HL-60 (cell line): ENCODE measurements at regions not wholly inside any gene's neighbourhood (a gene's known extent, or its start where the extent isn't known, plus 50 kb on each side); places are given as distances from the start of the nearest gene placed in this dataset.

ENCODE experiments used
- DNase-seq, 2 experiments: peaks; one replicate each; pipeline ENCODE4 v3.0.0-alpha.2; 2010 to 2020; ENCODE audit warnings: low read depth in 1 of 2, low spot score in 1 of 2
- H3K27ac ChIP-seq: fragments of 250-450 bp; sonication (Bioruptor Pico); replicated peaks from 2 replicates; pipeline ENCODE4 v1.5.1; 2020; ENCODE audit warnings: mild to moderate bottlenecking, moderate library complexity
- H3K27me3 ChIP-seq: fragments of 250-450 bp; sonication (Bioruptor Pico); 2 replicates; pipeline ENCODE4 v1.5.1; 2021; ENCODE audit warnings: mild to moderate bottlenecking, moderate library complexity; ENCODE audit not compliant: insufficient read depth, poor library complexity, severe bottlenecking
- H3K4me3 ChIP-seq: replicated peaks from 2 replicates; pipeline ENCODE4 v1.5.1; 2011; ENCODE audit warnings: mild to moderate bottlenecking, control low read depth, low read length; ENCODE audit not compliant: insufficient read depth
- GABPA ChIP-seq: IDR thresholded peaks from 2 replicates; pipeline ENCODE4 v1.6.1; 2012; ENCODE audit warnings: low read depth
- POLR2AphosphoS5 ChIP-seq: IDR thresholded peaks from 2 replicates; pipeline ENCODE4 v1.6.1; 2012; ENCODE audit warnings: low read depth
- SPI1 ChIP-seq: IDR thresholded peaks from 2 replicates; pipeline ENCODE4 v1.6.1; 2012; ENCODE audit warnings: low read depth, mild to moderate bottlenecking, borderline replicate concordance
- TF ChIP-seq, protein P1 (sequence below): IDR thresholded peaks from one replicate; pipeline ENCODE4 v1.5.1; 2011; ENCODE audit warnings: low read length, control low read depth, inconsistent platforms; ENCODE audit not compliant: insufficient read depth
- TF ChIP-seq, protein P2 (sequence below): IDR thresholded peaks from 2 replicates; pipeline ENCODE4 v1.6.1; 2012; ENCODE audit warnings: low read depth; ENCODE audit not compliant: insufficient replicate concordance

DNA sequence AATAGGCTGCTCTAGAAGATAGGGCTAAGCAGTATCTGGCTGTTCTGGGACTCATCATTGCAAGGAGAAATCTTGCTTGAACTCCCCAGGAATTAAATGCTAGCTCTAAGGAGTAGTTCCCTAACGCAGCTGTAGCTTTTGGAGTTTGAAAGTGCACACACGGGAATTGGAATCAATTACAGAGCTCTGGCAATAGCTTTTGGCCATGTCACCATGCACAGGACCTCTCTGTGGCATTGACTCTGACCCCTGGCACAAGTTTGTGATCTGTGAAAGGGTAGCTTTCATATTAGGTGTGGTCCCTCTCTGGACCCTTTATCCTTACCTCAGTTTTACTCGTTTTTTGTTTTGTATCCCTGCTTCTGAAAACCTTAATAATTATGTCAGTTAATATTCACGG, 121.6 kb downstream of the FAT3 start:
- H3K4me3 ChIP-seq, result no peak overlapping the region

DNA sequence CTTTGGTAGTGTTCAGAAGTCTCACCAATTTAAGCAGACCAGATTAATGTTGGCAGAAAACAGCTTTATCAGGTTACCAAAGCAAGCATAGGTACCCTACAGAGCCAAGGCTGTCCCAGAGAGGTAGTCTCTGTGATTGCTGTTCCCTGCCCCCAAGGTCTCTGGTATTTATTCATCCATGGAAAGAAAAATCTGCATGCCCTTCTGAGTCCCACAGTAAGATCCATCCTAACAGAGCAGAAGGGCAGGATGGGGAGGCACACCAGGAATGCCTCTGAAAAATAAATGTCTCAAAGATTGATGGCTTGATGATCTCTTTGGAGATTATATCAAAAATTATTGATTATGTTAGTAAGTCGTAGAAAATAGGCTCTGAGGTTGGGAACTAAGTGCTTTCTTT, 122.8 kb downstream of the FAT3 start:
- TF ChIP-seq POLR2AphosphoS5 (no peak), SPI1 (no peak), GABPA (no peak)
- TF ChIP-seq, protein P1, sequence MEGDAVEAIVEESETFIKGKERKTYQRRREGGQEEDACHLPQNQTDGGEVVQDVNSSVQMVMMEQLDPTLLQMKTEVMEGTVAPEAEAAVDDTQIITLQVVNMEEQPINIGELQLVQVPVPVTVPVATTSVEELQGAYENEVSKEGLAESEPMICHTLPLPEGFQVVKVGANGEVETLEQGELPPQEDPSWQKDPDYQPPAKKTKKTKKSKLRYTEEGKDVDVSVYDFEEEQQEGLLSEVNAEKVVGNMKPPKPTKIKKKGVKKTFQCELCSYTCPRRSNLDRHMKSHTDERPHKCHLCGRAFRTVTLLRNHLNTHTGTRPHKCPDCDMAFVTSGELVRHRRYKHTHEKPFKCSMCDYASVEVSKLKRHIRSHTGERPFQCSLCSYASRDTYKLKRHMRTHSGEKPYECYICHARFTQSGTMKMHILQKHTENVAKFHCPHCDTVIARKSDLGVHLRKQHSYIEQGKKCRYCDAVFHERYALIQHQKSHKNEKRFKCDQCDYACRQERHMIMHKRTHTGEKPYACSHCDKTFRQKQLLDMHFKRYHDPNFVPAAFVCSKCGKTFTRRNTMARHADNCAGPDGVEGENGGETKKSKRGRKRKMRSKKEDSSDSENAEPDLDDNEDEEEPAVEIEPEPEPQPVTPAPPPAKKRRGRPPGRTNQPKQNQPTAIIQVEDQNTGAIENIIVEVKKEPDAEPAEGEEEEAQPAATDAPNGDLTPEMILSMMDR, result no peak
- TF ChIP-seq, protein P2, sequence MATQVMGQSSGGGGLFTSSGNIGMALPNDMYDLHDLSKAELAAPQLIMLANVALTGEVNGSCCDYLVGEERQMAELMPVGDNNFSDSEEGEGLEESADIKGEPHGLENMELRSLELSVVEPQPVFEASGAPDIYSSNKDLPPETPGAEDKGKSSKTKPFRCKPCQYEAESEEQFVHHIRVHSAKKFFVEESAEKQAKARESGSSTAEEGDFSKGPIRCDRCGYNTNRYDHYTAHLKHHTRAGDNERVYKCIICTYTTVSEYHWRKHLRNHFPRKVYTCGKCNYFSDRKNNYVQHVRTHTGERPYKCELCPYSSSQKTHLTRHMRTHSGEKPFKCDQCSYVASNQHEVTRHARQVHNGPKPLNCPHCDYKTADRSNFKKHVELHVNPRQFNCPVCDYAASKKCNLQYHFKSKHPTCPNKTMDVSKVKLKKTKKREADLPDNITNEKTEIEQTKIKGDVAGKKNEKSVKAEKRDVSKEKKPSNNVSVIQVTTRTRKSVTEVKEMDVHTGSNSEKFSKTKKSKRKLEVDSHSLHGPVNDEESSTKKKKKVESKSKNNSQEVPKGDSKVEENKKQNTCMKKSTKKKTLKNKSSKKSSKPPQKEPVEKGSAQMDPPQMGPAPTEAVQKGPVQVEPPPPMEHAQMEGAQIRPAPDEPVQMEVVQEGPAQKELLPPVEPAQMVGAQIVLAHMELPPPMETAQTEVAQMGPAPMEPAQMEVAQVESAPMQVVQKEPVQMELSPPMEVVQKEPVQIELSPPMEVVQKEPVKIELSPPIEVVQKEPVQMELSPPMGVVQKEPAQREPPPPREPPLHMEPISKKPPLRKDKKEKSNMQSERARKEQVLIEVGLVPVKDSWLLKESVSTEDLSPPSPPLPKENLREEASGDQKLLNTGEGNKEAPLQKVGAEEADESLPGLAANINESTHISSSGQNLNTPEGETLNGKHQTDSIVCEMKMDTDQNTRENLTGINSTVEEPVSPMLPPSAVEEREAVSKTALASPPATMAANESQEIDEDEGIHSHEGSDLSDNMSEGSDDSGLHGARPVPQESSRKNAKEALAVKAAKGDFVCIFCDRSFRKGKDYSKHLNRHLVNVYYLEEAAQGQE, result no peak
- DNase-seq, result no peak
- no peak overlapping the region for H3K4me3 ChIP-seq
- H3K27ac ChIP-seq, result no peak overlapping the region
- no peaks in the 10 kb centered on the region for H3K27me3 ChIP-seq

More for the DNA sequence above, 121.6 kb downstream of the FAT3 start:
- H3K27ac ChIP-seq, result no peak overlapping the region
- DNase-seq, result no peak
- no peaks in the 10 kb centered on the region for H3K27me3 ChIP-seq
- no peak for TF ChIP-seq SPI1
- TF ChIP-seq, protein P1, result no peak
- TF ChIP-seq, protein P2, result no peak

DNA sequence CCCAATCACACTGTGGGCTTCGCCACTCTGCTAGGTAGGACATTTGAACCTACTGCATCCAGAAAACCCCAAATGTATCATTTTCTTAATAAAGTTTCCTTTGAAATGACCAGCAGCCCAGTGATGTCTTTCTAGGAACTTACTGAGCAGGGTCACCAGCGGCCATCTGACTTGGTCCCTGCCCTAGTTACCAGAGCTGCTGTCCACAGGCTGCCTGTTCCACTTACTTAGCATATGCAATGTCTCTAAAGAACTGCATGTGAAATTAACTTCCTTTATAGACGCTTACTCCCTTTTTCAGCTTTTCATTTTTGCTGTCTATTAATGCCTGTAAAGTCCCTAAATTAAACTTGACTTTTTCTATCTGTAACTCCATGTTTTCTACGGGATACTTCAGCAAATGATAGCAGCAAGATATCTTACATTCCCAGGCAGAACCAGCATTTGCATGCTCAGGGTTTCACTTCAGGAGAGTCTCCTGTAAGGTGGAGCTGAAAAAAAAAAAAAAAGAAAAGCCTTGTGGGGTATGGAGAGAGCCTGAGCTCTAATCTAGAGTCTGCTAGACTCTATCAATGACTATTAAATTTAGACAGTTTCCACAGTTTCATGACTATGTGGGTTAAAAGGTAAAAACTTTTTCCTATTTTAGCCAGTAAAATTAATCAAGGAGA, 125.0 kb downstream of the FAT3 start:
- Histone ChIP-seq H3K27ac (no peak overlapping the region), H3K27me3 (no peaks in the 10 kb centered on the region), H3K4me3 (no peak overlapping the region)
- TF ChIP-seq GABPA, result no peak
- no peak for TF ChIP-seq SPI1
- no peak for TF ChIP-seq POLR2AphosphoS5
- TF ChIP-seq, protein P2, result no peak
- TF ChIP-seq, protein P1, result no peak
- DNase-seq, result no peak
